SK-N-SH (cell line): ENCODE measurements at regions not wholly inside any gene's neighbourhood (a gene's known extent, or its start where the extent isn't known, plus 50 kb on each side); places are given as distances from the start of the nearest gene placed in this dataset.

Experiments
- CTCF ChIA-PET: fragments of 300-600, 350-600 bp; formaldehyde crosslinking; extraction: SDS; loops from one replicate; lab custom pipeline; 2021; lab: Yijun Ruan, JAX
- POLR2A ChIA-PET: fragments of 350-600 bp; sonication (Branson Sonifier 250); formaldehyde crosslinking; extraction: SDS; loops from one replicate; lab custom pipeline; 2020; ENCODE audit warnings: antibody characterized with exemption, inconsistent platforms; lab: Yijun Ruan, JAX
- DNase-seq: peaks from one replicate; pipeline ENCODE4 v3.0.0; 2012
- H2AFZ ChIP-seq: fragments of 200-600 bp; sonication (generic); 2 replicates; pipeline ENCODE4 v1.8.1; 2016; ENCODE audit warnings: antibody characterized with exemption, mild to moderate bottlenecking, low read depth
- H3F3A ChIP-seq: fragments of 200-600 bp; sonication (generic); replicated peaks from 2 replicates; pipeline ENCODE3; 2016; ENCODE audit warnings: antibody characterized with exemption, mild to moderate bottlenecking; ENCODE audit not compliant: insufficient read depth
- H3K27ac ChIP-seq, 2 experiments: fragments of 200-500 bp in 1 of 2; fragments of 200-600 bp in 1 of 2; sonication (Bioruptor generic) in 1 of 2; sonication (generic), shearing (Covaris generic) in 1 of 2; 2 replicates each; pipeline versions ENCODE4 v1.5.1 to v1.6.1; 2014 to 2016; ENCODE audit warnings: low read depth in 2 of 2, inconsistent platforms in 1 of 2, low read length in 1 of 2, mild to moderate bottlenecking in 1 of 2, mixed read lengths in 1 of 2
- H3K27me3 ChIP-seq: fragments of 200-600 bp; sonication (generic), shearing (Covaris generic); 2 replicates; pipeline ENCODE4 v1.6.1; 2016; ENCODE audit warnings: mixed run types; ENCODE audit not compliant: insufficient read depth
- H3K36me3 ChIP-seq, 2 experiments: fragments of 200-500 bp in 1 of 2; fragments of 200-600 bp in 1 of 2; sonication (Bioruptor generic) in 1 of 2; sonication (generic) in 1 of 2; replicated peaks in 1 of 2; 2 replicates each; pipeline versions ENCODE3 to v1.5.1; 2014 to 2016; ENCODE audit warnings: low read length in 1 of 2, mild to moderate bottlenecking in 1 of 2; ENCODE audit not compliant: insufficient read depth in 2 of 2, control insufficient read depth in 1 of 2
- H3K4me1 ChIP-seq, 2 experiments: fragments of 200-500 bp in 1 of 2; fragments of 200-600 bp in 1 of 2; sonication (Bioruptor generic) in 1 of 2; sonication (generic), shearing (Covaris generic) in 1 of 2; 2 replicates each; pipeline versions ENCODE4 v1.5.1 to v1.6.1; 2014 to 2016; ENCODE audit warnings: low read depth in 1 of 2, low read length in 1 of 2, mixed run types in 1 of 2; ENCODE audit not compliant: insufficient read depth in 2 of 2, control insufficient read depth in 1 of 2
- H3K4me2 ChIP-seq: fragments of 200-600 bp; sonication (generic), shearing (Covaris generic); 2 replicates; pipeline ENCODE4 v1.6.1; 2017; ENCODE audit warnings: mixed run types
- H3K4me3 ChIP-seq, 2 experiments: fragments of 200-500 bp in 1 of 2; fragments of 200-600 bp in 1 of 2; sonication (Bioruptor generic) in 1 of 2; sonication (generic), shearing (Covaris generic) in 1 of 2; 2 replicates each; pipeline versions ENCODE4 v1.5.1 to v1.8.1; 2014 to 2016; ENCODE audit warnings: low read depth in 2 of 2, inconsistent platforms in 1 of 2, low read length in 1 of 2, mild to moderate bottlenecking in 1 of 2, mixed read lengths in 1 of 2, moderate library complexity in 1 of 2
- H3K79me2 ChIP-seq: fragments of 200-600 bp; sonication (generic); 2 replicates; pipeline ENCODE4 v1.8.1; 2017; ENCODE audit warnings: mild to moderate bottlenecking; ENCODE audit not compliant: insufficient read depth
- H3K9ac ChIP-seq: fragments of 200-600 bp; sonication (generic); 2 replicates; pipeline ENCODE4 v1.6.1; 2017; ENCODE audit warnings: mixed run types
- H3K9me2 ChIP-seq: fragments of 200-600 bp; sonication (generic); 2 replicates; pipeline ENCODE4 v1.6.1; 2017; ENCODE audit warnings: mixed run types
- H3K9me3 ChIP-seq: fragments of 200-600 bp; sonication (generic); 2 replicates; pipeline ENCODE4 v1.6.1; 2017; ENCODE audit warnings: mixed run types, mild to moderate bottlenecking, moderate library complexity
- H4K20me1 ChIP-seq: fragments of 200-600 bp; sonication (generic); 2 replicates; pipeline ENCODE4 v1.6.1; 2017; ENCODE audit warnings: mild to moderate bottlenecking, mixed run types; ENCODE audit not compliant: insufficient read depth
- CHD2 ChIP-seq: fragments of 150-350 bp; IDR thresholded peaks from 2 replicates; pipeline ENCODE4 v1.6.1; 2018; ENCODE audit warnings: low read length; ENCODE audit not compliant: partially characterized antibody
- EP300 ChIP-seq, 2 experiments: IDR thresholded peaks; 2 replicates each; pipeline versions ENCODE4 v1.4.0 to v1.6.1; 2012; ENCODE audit warnings: borderline replicate concordance in 1 of 2, low read depth in 1 of 2, low read length in 1 of 2
- GABPA ChIP-seq: IDR thresholded peaks from 2 replicates; pipeline ENCODE4 v1.4.0; 2012; ENCODE audit warnings: low read depth, mild to moderate bottlenecking
- GATA2 ChIP-seq: sonication (generic); formaldehyde crosslinking; IDR thresholded peaks from 2 replicates; pipeline ENCODE4 v1.5.0; 2020; ENCODE audit warnings: mild to moderate bottlenecking, missing genetic modification reagents
- IRF3 ChIP-seq: fragments of 150-350 bp; IDR thresholded peaks from 2 replicates; pipeline ENCODE4 v1.6.1; 2016; ENCODE audit warnings: mild to moderate bottlenecking, low read depth, low read length
- JUND ChIP-seq: IDR thresholded peaks from 2 replicates; pipeline ENCODE4 v1.4.0; 2012
- MAX ChIP-seq: IDR thresholded peaks from 2 replicates; pipeline ENCODE4 v1.4.0; 2012; ENCODE audit warnings: low read depth
- MEF2A ChIP-seq: IDR thresholded peaks from 2 replicates; pipeline ENCODE4 v1.4.0; 2012; ENCODE audit warnings: low read depth, borderline replicate concordance
- MXI1 ChIP-seq: IDR thresholded peaks from 2 replicates; pipeline ENCODE4 v1.6.1; 2012; ENCODE audit warnings: mild to moderate bottlenecking, low read depth, low read length, improper control_type of control experiment
- NFIC ChIP-seq: IDR thresholded peaks from 2 replicates; pipeline ENCODE4 v1.4.0; 2012; ENCODE audit warnings: borderline replicate concordance
- RCOR1 ChIP-seq: fragments of 150-350 bp; IDR thresholded peaks from 2 replicates; pipeline ENCODE4 v1.6.1; 2017; ENCODE audit warnings: antibody characterized with exemption, low read length
- REST ChIP-seq: IDR thresholded peaks from 2 replicates; pipeline ENCODE4 v1.6.1; 2012; ENCODE audit warnings: mild to moderate bottlenecking, low read depth, low read length, moderate library complexity
- TCF12 ChIP-seq: IDR thresholded peaks from 2 replicates; pipeline ENCODE4 v1.4.0; 2012
- TEAD4 ChIP-seq: IDR thresholded peaks from 2 replicates; pipeline ENCODE4 v1.4.0; 2012; ENCODE audit warnings: mild to moderate bottlenecking, borderline replicate concordance; ENCODE audit not compliant: insufficient read depth
- ZBTB33 ChIP-seq: IDR thresholded peaks from 2 replicates; pipeline ENCODE4 v1.4.0; 2012; ENCODE audit warnings: low read depth, borderline replicate concordance
- WGBS: methylation state at CpG from one replicate; pipeline ENCODE4 v1.1.6; 2017; ENCODE audit warnings: low lambda C conversion rate; 5-methylcytosine and 5-hydroxymethylcytosine counted together

GRCh38 chr11:111089759-111090158 is 155.8 kb upstream of the POU2AF2 start:
- Histone ChIP-seq H3K9me2 (no peaks in the 10 kb centered on the region), H3K27ac (no peak overlapping the region), H3K36me3 (no peaks in the 10 kb centered on the region), H3K27me3 (no peaks in the 10 kb centered on the region), H3K9me3 (no peaks in the 10 kb centered on the region), H3K4me2 (no peak overlapping the region), H3F3A (no peaks in the 10 kb centered on the region), H3K79me2 (no peaks in the 10 kb centered on the region), H3K9ac (no peak overlapping the region), H2AFZ (no peak overlapping the region), H3K4me1 (no peaks in the 10 kb centered on the region; a peak in 2 of 4 replicates), H4K20me1 (no peaks in the 10 kb centered on the region), H3K4me3 (no peak overlapping the region)
- WGBS: 15% methylated on average over 2 of the region's 2 CpGs
- no peak for DNase-seq
- peak; percentile 34 for TF ChIP-seq CHD2
- peak; percentile 21; the same call in 1 of the 2 replicates for TF ChIP-seq MXI1
- no peak for TF ChIP-seq NFIC
- TF ChIP-seq EP300 (IDR thresholded peaks at IDR 0.05; ENCODE audit: borderline replicate concordance in 1 of 2, low read depth in 1 of 2, low read length in 1 of 2): peak in 1 of 2 experiments; percentile 66; a peak in 1 of 4 replicates
- no peak for TF ChIP-seq IRF3
- TF ChIP-seq RCOR1: peak; percentile 68; the same call in 1 of the 2 replicates
- TF ChIP-seq GATA2 (CRISPR knock-in tag): 0 out of 2 replicates have a peak, but pooled peaks have one; percentile 14
- ChIA-PET POLR2A (no interaction called here), CTCF (no interaction called here)

- Histone ChIP-seq H3K36me3 (no peaks in the 10 kb centered on the region), H3F3A (no peaks in the 10 kb centered on the region), H3K4me2 (no peak overlapping the region), H2AFZ (no peak overlapping the region), H3K9me3 (no peaks in the 10 kb centered on the region)
- POLR2A ChIA-PET: interaction anchor here (0.6 kb wide), 1 partner anchor 654 kb away, joined by 3 read pairs; no protein-coding TSS in a partner anchor
- TF ChIP-seq MEF2A (no peak), GATA2 (CRISPR knock-in tag) (no peak), TEAD4 (no peak), JUND (no peak)
- TF ChIP-seq, all 33 proteins: peak for 0
- no peaks in the 10 kb centered on the region for H3K27me3 ChIP-seq
- no peaks in the 10 kb centered on the region for H3K79me2 ChIP-seq
- no peak overlapping the region for H3K4me3 ChIP-seq
- H3K27ac ChIP-seq: no peak overlapping the region
- DNase-seq: no peak
- no peaks in the 10 kb centered on the region for H4K20me1 ChIP-seq
- H3K9me2 ChIP-seq: no peaks in the 10 kb centered on the region
- no peaks in the 10 kb centered on the region; a peak in 2 of 4 replicates for H3K4me1 ChIP-seq
- 64% methylated on average over 2 of the region's 2 CpGs for WGBS
- H3K9ac ChIP-seq: no peak overlapping the region
- CTCF ChIA-PET: interaction anchor here (1.2 kb wide), 1 partner anchor 142 kb away, joined by 5 read pairs; no protein-coding TSS in a partner anchor
Observed at GRCh38 chr11:111088847-111089355, 156.6 kb upstream of the POU2AF2 start.

- 48% methylated on average over 5 of the region's 5 CpGs for WGBS
- no peaks in the 10 kb centered on the region for H3K27me3 ChIP-seq
- ChIA-PET CTCF (no interaction called here), POLR2A (no interaction called here)
- H3K27ac ChIP-seq: no peak overlapping the region
- H3K9me2 ChIP-seq: no peaks in the 10 kb centered on the region
- H3K36me3 ChIP-seq: no peaks in the 10 kb centered on the region
- no peaks in the 10 kb centered on the region for H3F3A ChIP-seq
- H3K4me2 ChIP-seq: no peak overlapping the region
- no peak overlapping the region for H3K4me3 ChIP-seq
- H3K79me2 ChIP-seq: no peaks in the 10 kb centered on the region
- no peak for DNase-seq
- no peak overlapping the region for H3K9ac ChIP-seq
- H3K9me3 ChIP-seq: no peaks in the 10 kb centered on the region
- no peaks in the 10 kb centered on the region for H4K20me1 ChIP-seq
- no peak overlapping the region for H2AFZ ChIP-seq
- H3K4me1 ChIP-seq: peaks cover 0 to 7% of the 10 kb centered on the region in 2 experiments; a peak in 2 of 4 replicates
- no peak for TF ChIP-seq TCF12
- TF ChIP-seq JUND: no peak
- TF ChIP-seq MAX: no peak
- no peak for TF ChIP-seq MEF2A
- no peak for TF ChIP-seq CHD2
- TF ChIP-seq ZBTB33: no peak
- no peak for TF ChIP-seq REST
- no peak for TF ChIP-seq GABPA
Observed at GRCh38 chr11:111086058-111086457, 159.5 kb upstream of the POU2AF2 start.
